GM18519 (cell line): ENCODE measurements at regions not wholly inside any gene's neighbourhood (a gene's known extent, or its start where the extent isn't known, plus 50 kb on each side); places are given as distances from the start of the nearest gene placed in this dataset.

Source experiments
- ATAC-seq: cut with Tn5 transposase; IDR thresholded peaks from one replicate; pipeline ENCODE4 v1.9.1; 2021; ENCODE audit warnings: mild to moderate bottlenecking, moderate library complexity; ENCODE audit not compliant: unreplicated experiment, low FRiP score

- no peak for ATAC-seq
These were observed 1457.7 kb downstream of the BRD1 start for GRCh38 chr22:48369789-48370507.

GRCh38 chr22:48368975-48369525 is 1458.6 kb downstream of the BRD1 start:
- ATAC-seq, result no peak

- no peak for ATAC-seq
These were observed 1459.9 kb downstream of the BRD1 start for GRCh38 chr22:48367731-48368130.

- no peak for ATAC-seq
These were observed 1461.1 kb downstream of the BRD1 start for GRCh38 chr22:48366591-48366990.

DNA sequence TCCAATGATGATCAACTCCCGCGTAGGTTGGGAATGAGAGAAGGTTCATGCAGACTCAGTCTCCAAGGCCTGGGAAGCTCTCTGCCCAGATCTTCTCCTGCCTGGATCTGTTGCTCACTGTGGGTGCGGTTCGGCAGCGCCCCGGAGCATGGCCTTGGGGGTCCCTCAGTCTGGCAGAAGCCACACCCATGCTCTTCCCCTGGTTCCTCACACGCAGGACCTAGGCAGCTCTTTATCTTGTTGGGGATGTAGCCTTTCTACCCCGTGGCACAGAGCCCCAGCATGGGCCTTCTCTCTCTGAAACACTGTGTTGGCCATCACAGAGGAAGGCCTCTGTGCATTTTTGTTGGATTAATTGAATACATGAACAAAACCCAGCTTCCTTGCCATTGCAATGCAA is 1461.6 kb downstream of the BRD1 start:
- no peak for ATAC-seq

- no peak for ATAC-seq
These were observed 1462.3 kb downstream of the BRD1 start for GRCh38 chr22:48365386-48365785.

GRCh38 chr22:48362721-48363404 is 1464.8 kb downstream of the BRD1 start:
- ATAC-seq, result no peak

DNA sequence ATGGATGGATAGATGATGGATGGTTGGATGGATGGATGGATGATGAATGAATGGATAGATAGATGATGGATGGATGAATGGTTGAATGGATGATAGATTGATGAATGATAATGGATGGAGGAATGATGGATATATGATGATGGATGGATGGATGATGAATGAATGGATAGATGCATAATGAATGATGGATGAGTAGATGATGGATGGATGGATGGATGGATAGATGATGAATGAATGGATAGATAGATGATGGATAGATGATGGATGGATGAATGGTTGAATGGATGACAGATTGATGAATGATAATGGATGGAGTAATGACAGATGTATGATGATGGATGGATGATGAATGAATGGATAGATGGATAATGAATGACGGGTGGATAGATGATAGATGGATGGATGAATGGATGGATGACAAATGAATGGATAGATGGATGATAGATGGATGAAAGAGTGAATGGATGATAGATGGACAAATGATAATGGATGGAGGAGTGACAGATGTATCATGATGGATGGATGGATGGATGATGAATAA is 1466.5 kb downstream of the BRD1 start:
- ATAC-seq, result no peak

- ATAC-seq, result no peak
These were observed 1468.1 kb downstream of the BRD1 start for GRCh38 chr22:48359613-48359965.

DNA sequence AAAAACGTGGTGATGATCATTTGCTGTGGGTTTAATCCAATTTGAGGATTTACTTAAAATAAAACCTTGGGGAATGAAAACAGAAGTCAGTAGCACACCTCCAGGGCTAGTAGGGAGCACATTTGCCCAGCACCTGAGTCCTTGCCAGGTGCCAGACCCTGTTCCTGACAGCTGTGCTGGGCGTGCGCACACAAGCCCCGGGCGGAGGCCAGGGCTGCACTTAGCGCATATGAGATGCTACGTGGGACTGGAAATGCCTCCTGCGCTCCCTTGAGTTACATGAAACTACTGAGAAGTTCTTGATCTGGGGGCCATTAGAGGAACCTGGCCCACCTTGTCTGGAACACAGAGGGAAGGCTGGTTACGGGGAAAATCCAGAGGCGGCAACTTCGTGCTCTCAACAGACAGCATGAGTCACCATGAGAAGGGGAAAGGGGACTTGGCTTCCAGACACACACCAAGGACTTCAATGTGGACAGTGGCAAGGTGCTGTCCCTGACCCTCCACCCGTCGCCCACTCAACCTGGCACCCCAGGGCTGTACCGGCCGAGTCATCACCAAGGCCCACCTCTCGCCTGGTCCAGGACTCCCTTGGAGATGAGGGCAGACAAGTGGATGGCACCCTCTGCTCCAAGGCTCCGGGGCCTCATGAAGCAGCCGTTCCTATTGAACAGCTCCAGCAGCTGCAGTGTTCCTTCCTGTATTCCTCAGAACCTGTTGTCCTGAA is 1468.6 kb downstream of the BRD1 start:
- no peak for ATAC-seq

GRCh38 chr22:48357961-48358360 is 1469.7 kb downstream of the BRD1 start:
- ATAC-seq, result no peak

DNA sequence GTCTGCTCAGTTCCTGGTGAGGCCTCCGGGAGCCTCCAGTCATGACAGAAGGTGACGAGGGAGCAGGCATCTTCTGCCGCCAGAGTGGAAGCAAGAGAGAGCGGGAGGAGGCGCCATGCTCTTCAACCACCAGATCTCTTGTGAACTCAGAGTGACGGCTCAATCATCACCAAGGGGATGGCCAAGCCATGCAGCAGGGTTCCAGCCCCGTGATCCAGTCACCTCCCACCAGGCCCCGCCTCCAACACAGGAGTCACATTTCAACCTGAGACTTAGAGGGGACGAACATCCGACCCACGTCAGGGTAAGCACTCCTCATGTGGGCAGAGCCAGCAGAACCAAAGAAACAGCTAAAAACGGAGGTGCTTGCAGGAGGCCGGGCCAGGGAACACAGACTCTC is 1470.5 kb downstream of the BRD1 start:
- ATAC-seq, result no peak

- ATAC-seq, result no peak
These were observed 1470.9 kb downstream of the BRD1 start for GRCh38 chr22:48356731-48357130.

- no peak for ATAC-seq
These were observed 1473.6 kb downstream of the BRD1 start for GRCh38 chr22:48354096-48354495.

- ATAC-seq, result no peak
These were observed 1474.3 kb downstream of the BRD1 start for GRCh38 chr22:48353116-48353947.

DNA sequence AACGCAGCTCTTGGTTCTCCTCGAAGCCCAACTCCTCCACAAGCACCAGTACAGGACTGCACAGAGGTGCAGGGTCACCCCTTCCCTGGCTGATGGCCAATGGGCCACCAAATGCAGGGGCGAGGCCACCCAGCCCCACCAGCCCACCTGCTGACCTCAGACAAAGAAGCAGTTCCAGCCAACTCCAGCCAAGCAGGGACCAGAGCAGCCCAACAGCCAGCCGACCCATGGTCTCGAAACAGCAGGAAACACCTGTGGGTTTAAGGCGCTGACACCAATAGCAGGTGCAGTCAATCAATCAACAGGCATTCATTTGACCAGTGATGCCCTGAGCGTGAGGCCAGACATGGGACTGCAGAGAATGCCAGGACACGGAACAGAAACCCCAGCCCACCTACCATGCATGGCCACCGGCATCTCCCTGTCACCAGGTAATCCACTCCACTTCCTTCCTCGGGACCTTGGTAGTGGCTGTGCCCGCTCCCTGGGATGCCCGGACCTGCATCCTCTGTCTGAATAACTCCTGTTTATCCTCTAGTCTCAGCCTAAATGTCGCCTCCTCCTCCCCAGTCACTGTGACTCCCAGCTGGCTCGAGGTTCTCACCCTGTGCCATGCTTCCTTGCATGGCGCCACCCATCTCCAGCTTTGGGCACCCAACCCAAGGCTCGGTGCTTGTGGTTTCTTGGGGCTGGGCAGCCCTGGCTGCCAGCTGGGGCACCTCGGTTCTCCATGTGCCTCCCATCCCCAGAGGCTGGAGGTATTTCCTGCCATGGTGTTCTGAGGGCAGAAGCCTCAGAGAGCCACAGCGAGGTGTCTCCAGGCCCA is 1475.4 kb downstream of the BRD1 start:
- no peak for ATAC-seq

GRCh38 chr22:48351376-48352085 is 1476.1 kb downstream of the BRD1 start:
- no peak for ATAC-seq

DNA sequence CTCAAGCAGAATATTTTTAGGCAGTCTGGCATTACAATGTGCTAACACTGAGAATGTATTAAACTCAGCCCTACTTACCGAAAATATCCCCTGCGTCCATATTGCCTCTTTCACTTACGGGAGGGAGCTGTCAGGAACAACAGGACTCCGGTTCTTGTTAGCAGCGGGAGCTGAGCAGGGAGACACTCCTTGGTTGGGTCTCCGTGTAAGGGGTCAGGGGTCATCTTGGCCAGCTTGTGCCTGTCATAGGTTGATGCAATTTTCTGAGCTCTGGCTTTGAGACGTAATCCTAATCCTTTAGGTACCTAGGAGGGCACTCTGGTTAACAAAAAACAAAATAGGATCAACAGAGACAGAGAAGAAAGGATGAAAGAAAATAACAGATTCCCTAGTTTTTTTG is 1477.2 kb downstream of the BRD1 start:
- ATAC-seq, result no peak

GRCh38 chr22:48348855-48349254 is 1478.8 kb downstream of the BRD1 start:
- no peak for ATAC-seq
